ENCODE measurements at regions not wholly inside any gene's neighbourhood (a gene's known extent, or its start where the extent isn't known, plus 50 kb on each side); places are given as distances from the start of the nearest gene placed in this dataset.

GRCh38 chr18:57970356-57971095 is 73.5 kb upstream of the NEDD4L start:
- 84 to 90% methylated on average over 12 of the region's 12 CpGs for WGBS, 2 donors
- no peak overlapping the region for H3K4me3 ChIP-seq
- no peak for TF ChIP-seq CTCF (IDR thresholded peaks at IDR 0.05)
- no peak for DNase-seq
- no peaks in the 10 kb centered on the region for H3K4me1 ChIP-seq
- intact Hi-C loops (cut with DNase I) = no loop called here
- H3K27ac ChIP-seq = no peak overlapping the region
- no peaks in the 10 kb centered on the region for H3K27me3 ChIP-seq
- no peaks in the 10 kb centered on the region for H3K36me3 ChIP-seq
- no peaks in the 10 kb centered on the region for H3K9me3 ChIP-seq
- ATAC-seq = no peak

- DNase-seq (no peak), ATAC-seq (no peak)
- Histone ChIP-seq H3K4me1 (no peaks in the 10 kb centered on the region), H3K9me3 (no peaks in the 10 kb centered on the region), H3K36me3 (no peaks in the 10 kb centered on the region), H3K27me3 (no peaks in the 10 kb centered on the region), H3K4me3 (no peak overlapping the region), H3K27ac (no peak overlapping the region)
- no peak for TF ChIP-seq CTCF (IDR thresholded peaks at IDR 0.05)
- 59 to 75% methylated on average over 2 of the region's 2 CpGs for WGBS, 2 donors
- intact Hi-C loops (cut with DNase I) = no loop called here
Observed at GRCh38 chr18:57969824-57970223, 74.2 kb upstream of the NEDD4L start.

- DNase-seq (no peak), ATAC-seq (no peak)
- no peaks in the 10 kb centered on the region for H3K9me3 ChIP-seq
- 81 to 88% methylated on average over 6 of the region's 6 CpGs for WGBS, 2 donors
- H3K36me3 ChIP-seq = no peaks in the 10 kb centered on the region
- H3K4me3 ChIP-seq = no peak overlapping the region
- TF ChIP-seq CTCF (IDR thresholded peaks at IDR 0.05) = no peak
- intact Hi-C loops (cut with DNase I) = no loop called here
- no peak overlapping the region for H3K27ac ChIP-seq
- peaks cover 0 to 6% (median 0%) of the 10 kb centered on the region in 7 donors for H3K27me3 ChIP-seq
- H3K4me1 ChIP-seq = no peaks in the 10 kb centered on the region
Observed at GRCh38 chr18:57965246-57965645, 78.8 kb upstream of the NEDD4L start.

- no peaks in the 10 kb centered on the region for H3K4me1 ChIP-seq
- H3K27me3 ChIP-seq = peaks cover 0 to 9% (median 0%) of the 10 kb centered on the region in 7 donors
- no peak for ATAC-seq
- no peak overlapping the region for H3K27ac ChIP-seq
- no peak for TF ChIP-seq CTCF (IDR thresholded peaks at IDR 0.05)
- WGBS, 2 donors = 82 to 93% methylated on average over 1 of the region's 1 CpG
- no peaks in the 10 kb centered on the region for H3K36me3 ChIP-seq
- intact Hi-C loops (cut with DNase I) = no loop called here
- DNase-seq = no peak
- no peak overlapping the region for H3K4me3 ChIP-seq
- H3K9me3 ChIP-seq = no peaks in the 10 kb centered on the region
Observed at GRCh38 chr18:57961876-57962505, 82.0 kb upstream of the NEDD4L start.

All from heart right ventricle (tissue), 16 donors.